SU-DHL-6 (cell line): ENCODE measurements at regions not wholly inside any gene's neighbourhood (a gene's known extent, or its start where the extent isn't known, plus 50 kb on each side); places are given as distances from the start of the nearest gene placed in this dataset.
A peak's percentile ranks its signal among the peaks of the same experiment; 100 is the strongest.

Source experiments
- H2AFZ ChIP-seq: fragments of 200-600 bp; sonication (generic); 2 replicates; pipeline ENCODE4 v1.6.1; 2014; ENCODE audit warnings: low read depth, mild to moderate bottlenecking, moderate library complexity, mixed read lengths, antibody characterized with exemption, low read length; ENCODE audit not compliant: severe bottlenecking
- H3F3A ChIP-seq: fragments of 200-600 bp; shearing (Covaris generic); 2 replicates; pipeline ENCODE4 v1.6.0; 2016; ENCODE audit warnings: antibody characterized with exemption, mild to moderate bottlenecking; ENCODE audit not compliant: insufficient read depth
- H3K27ac ChIP-seq: fragments of 200-600 bp; sonication (generic); 2 replicates; pipeline ENCODE4 v1.5.1; 2016; ENCODE audit warnings: low read depth, mild to moderate bottlenecking, low read length, moderate library complexity, mixed read lengths
- H3K27me3 ChIP-seq: fragments of 200-600 bp; sonication (generic), shearing (Covaris generic); 2 replicates; pipeline ENCODE4 v1.6.0; 2014; ENCODE audit warnings: mild to moderate bottlenecking, low read length
- H3K36me3 ChIP-seq: fragments of 200-600 bp; sonication (generic); 2 replicates; pipeline ENCODE4 v1.6.1; 2014; ENCODE audit warnings: mild to moderate bottlenecking, low read length, mixed read lengths
- H3K4me2 ChIP-seq: fragments of 300-600, 200-600 bp; shearing (Covaris generic), sonication (generic); 2 replicates; pipeline ENCODE4 v1.6.0; 2014; ENCODE audit warnings: low read length, low read depth, mild to moderate bottlenecking; ENCODE audit not compliant: poor library complexity, severe bottlenecking
- H3K4me3 ChIP-seq: fragments of 200-600 bp; sonication (generic); 2 replicates; pipeline ENCODE4 v1.5.1; 2014; ENCODE audit warnings: antibody characterized with exemption, low read length, mild to moderate bottlenecking, mixed read lengths; ENCODE audit not compliant: insufficient read depth, poor library complexity, severe bottlenecking
- H3K79me2 ChIP-seq: fragments of 200-600 bp; sonication (generic); 2 replicates; pipeline ENCODE4 v1.6.1; 2014; ENCODE audit warnings: mild to moderate bottlenecking, low read length, moderate library complexity; ENCODE audit not compliant: insufficient read depth
- H3K9ac ChIP-seq: fragments of 200-600 bp; sonication (generic); 2 replicates; pipeline ENCODE4 v1.7.0; 2014; ENCODE audit warnings: mild to moderate bottlenecking, low read length
- H3K9me2 ChIP-seq: fragments of 200-600 bp; sonication (generic); replicated peaks from 2 replicates; pipeline ENCODE4 v1.6.1; 2014; ENCODE audit warnings: low read length; ENCODE audit not compliant: insufficient read depth
- H3K9me3 ChIP-seq: fragments of 200-600 bp; sonication (generic); 2 replicates; pipeline ENCODE4 v1.6.1; 2014; ENCODE audit warnings: low read length, mixed read lengths; ENCODE audit not compliant: insufficient read depth
- H4K20me1 ChIP-seq: fragments of 200-600 bp; sonication (generic); 2 replicates; pipeline ENCODE4 v1.6.1; 2014; ENCODE audit warnings: low read depth, mild to moderate bottlenecking, antibody characterized with exemption, low read length, moderate library complexity, mixed read lengths
- EZH2phosphoT487 ChIP-seq: fragments of 200-600 bp; sonication (generic), shearing (Covaris generic); conservative IDR thresholded peaks from 2 replicates; pipeline ENCODE4 v1.6.1; 2018; ENCODE audit warnings: mild to moderate bottlenecking, antibody characterized with exemption, low read length, moderate library complexity, mixed read lengths
- TF ChIP-seq, protein P1 (sequence below): fragments of 200-600 bp; sonication (generic); IDR thresholded peaks from one replicate; pipeline ENCODE4 v1.5.1; 2017; ENCODE audit warnings: antibody characterized with exemption, mild to moderate bottlenecking, low read length, moderate library complexity; ENCODE audit not compliant: insufficient read depth, poor library complexity, severe bottlenecking

DNA sequence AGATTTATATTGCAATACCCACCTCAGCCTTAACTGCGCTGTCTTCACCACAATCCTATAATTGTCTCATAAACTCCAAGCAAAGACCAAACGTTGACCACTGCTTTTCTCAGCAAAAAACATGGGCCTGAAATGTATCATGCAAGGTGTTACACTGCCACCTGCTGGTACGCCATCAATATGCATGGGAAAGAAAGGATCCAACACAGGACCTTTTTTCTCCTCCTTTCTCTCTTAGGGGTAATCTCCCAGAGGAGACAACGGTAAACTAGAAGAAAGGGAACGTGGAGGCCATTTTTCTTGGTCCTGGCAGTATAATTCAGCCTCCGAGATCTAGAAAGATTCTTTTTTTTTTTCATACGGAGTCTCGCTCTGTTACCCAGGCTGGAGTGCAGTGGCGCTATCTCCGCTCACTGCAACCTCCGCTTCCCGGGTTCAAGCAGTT lies 79.1 kb upstream of the MPP7 start:
- Histone ChIP-seq H3K9ac (no peak overlapping the region), H3K27ac (no peak overlapping the region), H3F3A (no peaks in the 10 kb centered on the region), H3K4me3 (no peak overlapping the region), H3K9me3 (no peaks in the 10 kb centered on the region), H3K9me2 (no peaks in the 10 kb centered on the region), H3K4me2 (no peak overlapping the region), H2AFZ (no peak overlapping the region), H4K20me1 (no peaks in the 10 kb centered on the region), H3K36me3 (no peaks in the 10 kb centered on the region), H3K27me3 (no peaks in the 10 kb centered on the region), H3K79me2 (no peaks in the 10 kb centered on the region)
- no peak for TF ChIP-seq EZH2phosphoT487
- TF ChIP-seq, protein P1, sequence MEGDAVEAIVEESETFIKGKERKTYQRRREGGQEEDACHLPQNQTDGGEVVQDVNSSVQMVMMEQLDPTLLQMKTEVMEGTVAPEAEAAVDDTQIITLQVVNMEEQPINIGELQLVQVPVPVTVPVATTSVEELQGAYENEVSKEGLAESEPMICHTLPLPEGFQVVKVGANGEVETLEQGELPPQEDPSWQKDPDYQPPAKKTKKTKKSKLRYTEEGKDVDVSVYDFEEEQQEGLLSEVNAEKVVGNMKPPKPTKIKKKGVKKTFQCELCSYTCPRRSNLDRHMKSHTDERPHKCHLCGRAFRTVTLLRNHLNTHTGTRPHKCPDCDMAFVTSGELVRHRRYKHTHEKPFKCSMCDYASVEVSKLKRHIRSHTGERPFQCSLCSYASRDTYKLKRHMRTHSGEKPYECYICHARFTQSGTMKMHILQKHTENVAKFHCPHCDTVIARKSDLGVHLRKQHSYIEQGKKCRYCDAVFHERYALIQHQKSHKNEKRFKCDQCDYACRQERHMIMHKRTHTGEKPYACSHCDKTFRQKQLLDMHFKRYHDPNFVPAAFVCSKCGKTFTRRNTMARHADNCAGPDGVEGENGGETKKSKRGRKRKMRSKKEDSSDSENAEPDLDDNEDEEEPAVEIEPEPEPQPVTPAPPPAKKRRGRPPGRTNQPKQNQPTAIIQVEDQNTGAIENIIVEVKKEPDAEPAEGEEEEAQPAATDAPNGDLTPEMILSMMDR: peak; percentile 91

DNA sequence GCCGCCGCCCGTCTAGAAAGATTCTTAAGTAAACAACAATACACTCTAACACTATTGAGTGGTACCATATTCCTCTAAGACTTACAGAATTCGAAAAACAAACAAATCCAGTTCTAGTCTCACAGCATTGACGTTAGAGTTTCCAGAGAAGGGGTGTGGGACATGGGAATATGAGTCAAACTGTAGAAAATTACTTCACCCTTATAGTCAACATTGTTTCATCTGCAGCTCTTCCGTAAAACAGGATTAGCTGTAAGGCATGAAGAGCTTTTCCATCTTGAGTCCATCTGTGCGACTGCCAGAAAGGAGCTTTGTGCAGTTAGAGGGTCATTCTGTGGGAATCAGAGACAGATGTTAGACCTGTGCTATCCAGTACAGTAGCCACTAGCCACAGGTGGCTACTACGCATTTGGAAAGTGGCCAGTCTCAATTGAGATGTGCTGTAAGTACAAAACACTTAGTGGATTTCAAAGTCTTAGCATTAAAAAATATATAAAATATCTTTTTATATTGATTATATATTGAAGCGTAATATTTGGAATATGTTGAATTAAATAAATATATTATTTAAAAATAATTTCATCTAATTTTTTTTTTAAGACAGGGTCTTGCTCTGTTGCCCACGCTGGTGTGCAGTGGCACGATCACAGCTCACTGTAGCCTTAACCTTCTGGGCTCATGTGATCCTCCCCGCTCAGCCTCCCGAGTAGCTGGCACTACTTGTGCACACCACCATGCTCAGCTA lies 79.8 kb upstream of the MPP7 start:
- Histone ChIP-seq H3K4me2 (no peak overlapping the region), H3F3A (no peaks in the 10 kb centered on the region), H3K9me2 (no peaks in the 10 kb centered on the region), H3K9me3 (no peaks in the 10 kb centered on the region), H3K27me3 (no peaks in the 10 kb centered on the region), H3K27ac (no peak overlapping the region), H3K79me2 (no peaks in the 10 kb centered on the region), H3K4me3 (no peak overlapping the region), H3K36me3 (no peaks in the 10 kb centered on the region), H3K9ac (no peak overlapping the region), H4K20me1 (no peaks in the 10 kb centered on the region), H2AFZ (no peak overlapping the region)
- TF ChIP-seq, protein P1: no peak
- no peak for TF ChIP-seq EZH2phosphoT487

DNA sequence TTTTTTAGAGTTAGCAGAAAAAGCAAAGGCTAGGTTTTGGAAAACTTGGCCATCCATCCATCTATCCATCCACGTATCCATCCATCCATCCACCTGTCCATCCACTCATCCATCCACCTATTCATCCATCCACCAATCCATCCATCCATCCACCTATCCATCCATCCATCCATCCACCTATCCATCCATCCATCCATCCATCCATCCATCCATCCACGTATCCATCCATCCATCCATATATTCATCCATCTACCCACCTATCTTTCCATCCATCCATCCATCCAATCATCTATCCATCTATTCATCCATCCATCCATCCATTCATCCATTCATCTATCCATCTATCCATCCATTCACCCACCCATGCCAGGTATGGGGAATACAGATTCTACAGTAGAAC lies 81.7 kb upstream of the MPP7 start:
- Histone ChIP-seq H3F3A (no peaks in the 10 kb centered on the region), H3K27me3 (no peaks in the 10 kb centered on the region), H3K4me2 (no peak overlapping the region), H2AFZ (no peak overlapping the region), H3K9me2 (no peaks in the 10 kb centered on the region), H3K4me3 (no peak overlapping the region), H3K36me3 (no peaks in the 10 kb centered on the region), H4K20me1 (no peaks in the 10 kb centered on the region), H3K27ac (no peak overlapping the region), H3K9ac (no peak overlapping the region), H3K9me3 (no peaks in the 10 kb centered on the region), H3K79me2 (no peaks in the 10 kb centered on the region)
- TF ChIP-seq EZH2phosphoT487: no peak
- TF ChIP-seq, protein P1: no peak
